COR-L47 (cell line): ENCODE measurements at regions not wholly inside any gene's neighbourhood (a gene's known extent, or its start where the extent isn't known, plus 50 kb on each side); places are given as distances from the start of the nearest gene placed in this dataset.

ENCODE experiments used
- DNase-seq: peaks from one replicate; lab custom pipeline; 2025; lab: John Stamatoyannopoulos, UW

DNA sequence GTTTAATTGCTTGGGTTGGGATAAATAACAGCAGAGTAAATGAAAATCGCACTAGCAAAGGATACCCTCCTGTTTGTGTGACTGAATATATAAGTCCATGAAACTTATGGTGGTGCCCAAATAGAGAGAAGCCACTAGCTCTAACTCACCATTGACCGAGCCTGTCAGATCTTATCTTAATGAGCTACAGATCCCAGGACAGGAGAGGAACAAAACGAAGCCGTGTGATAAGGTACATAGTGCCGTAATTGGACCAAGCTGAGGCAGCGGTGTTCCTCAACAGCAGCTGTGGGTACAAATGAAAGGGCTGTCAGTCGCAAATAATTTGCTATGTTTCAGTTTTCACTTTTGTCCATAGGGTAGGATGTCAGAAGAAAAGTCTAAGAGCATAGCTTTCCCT, 276.1 kb downstream of the PTBP2 start:
- no peak for DNase-seq

DNA sequence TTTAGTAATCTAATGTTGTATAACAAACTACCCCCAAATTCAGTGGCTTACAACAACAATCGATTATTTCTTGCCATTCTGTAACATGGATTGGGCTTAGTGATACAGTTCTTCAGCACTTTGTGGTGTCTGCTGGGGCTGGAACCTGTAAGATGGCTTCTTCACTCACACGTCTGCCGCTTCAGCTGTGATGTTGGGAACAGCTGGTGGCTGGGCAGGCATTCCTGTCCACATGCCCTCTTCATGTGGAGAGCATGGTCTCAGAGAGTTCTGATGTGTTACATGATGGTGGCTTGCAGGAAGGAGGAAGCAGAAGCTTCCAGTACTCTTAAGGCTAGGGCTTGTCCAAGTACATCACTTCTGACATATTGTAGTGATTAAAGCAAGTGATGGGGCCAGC, 276.9 kb downstream of the PTBP2 start:
- DNase-seq, result no peak

DNA sequence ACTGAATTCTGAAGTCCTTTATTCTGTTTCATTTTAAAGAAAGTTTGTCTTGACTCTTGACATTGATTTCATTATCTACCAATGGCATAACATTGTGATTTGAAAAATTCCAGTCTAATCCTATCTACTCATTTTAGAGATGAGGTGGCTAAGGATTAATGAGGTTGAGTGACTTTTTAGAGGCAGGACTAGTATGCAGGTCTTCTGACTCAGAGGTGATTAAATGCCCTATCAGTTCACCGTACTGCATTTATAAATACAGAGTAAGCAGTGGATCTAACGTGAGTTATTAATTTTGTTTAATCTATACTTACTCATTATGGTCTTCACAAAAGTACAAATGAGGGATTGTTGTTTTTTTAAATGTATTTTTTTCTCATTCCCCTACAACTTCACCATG, 277.6 kb downstream of the PTBP2 start:
- no peak for DNase-seq

DNA sequence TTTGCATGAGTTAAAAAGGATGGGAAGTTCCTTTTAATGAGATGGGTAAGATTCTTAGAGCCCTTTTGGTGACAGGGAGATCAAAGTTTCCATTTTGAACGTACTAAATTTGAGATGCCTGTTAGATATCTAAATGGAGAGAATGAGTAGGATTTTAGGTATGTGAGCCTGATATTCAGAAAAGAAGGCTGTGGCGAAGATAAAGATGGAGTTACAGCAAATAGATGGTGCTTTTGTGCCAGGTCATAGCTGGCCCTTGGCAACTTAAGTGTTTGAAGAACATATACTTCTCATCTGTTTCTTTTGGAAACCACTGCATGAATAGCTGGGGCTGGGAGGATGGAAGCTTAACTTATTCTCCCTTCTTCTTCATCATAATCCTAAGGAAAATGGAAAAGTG, 282.5 kb downstream of the PTBP2 start:
- DNase-seq, result no peak

DNA sequence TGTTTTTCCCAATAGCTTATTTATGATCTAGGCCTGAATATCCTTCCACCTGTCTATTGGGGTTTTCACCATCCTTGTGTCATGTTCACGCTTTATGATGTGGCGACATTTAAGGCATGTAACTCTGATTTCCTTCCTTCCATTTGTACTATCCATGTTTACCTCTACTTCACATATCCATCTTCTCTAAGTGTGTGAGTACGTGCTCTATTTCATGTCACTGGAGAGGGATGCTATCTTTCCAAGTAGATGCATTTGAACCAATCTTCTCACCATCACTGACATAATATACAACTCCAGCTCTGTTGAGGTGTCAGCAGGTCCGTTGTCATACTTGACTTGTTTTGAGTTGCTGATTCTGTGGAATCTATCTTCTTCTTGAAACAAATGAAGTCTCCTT, 283.2 kb downstream of the PTBP2 start:
- no peak for DNase-seq

DNA sequence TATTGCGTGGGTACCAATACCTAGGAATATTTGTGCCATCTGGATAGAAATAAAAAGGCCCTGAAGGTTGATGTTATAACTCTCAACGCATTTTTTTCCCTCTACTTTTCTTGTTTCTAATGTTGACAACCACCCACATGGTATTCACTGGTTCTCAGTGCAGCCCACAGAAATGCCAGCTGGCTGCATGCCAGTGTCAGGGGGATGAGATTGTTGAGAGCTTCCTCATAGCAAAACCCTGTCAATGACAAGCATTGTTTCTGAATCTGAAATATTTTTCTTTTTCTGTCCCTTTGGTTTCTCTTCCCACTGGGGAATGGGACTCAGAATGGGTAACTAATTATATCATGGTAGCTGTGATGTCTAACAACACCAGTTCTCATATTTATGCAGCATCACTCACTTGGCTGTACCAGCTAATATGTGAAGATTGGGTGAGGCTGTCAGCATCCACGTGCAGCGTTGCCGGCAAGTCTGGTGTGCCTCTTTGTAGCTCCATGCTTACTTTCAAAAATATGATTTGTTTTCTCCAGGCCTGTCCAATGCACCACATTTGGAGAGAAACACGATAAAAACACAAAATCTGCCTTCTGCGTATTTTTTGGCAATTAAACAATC, 284.6 kb downstream of the PTBP2 start:
- DNase-seq, result peak; percentile 42

DNA sequence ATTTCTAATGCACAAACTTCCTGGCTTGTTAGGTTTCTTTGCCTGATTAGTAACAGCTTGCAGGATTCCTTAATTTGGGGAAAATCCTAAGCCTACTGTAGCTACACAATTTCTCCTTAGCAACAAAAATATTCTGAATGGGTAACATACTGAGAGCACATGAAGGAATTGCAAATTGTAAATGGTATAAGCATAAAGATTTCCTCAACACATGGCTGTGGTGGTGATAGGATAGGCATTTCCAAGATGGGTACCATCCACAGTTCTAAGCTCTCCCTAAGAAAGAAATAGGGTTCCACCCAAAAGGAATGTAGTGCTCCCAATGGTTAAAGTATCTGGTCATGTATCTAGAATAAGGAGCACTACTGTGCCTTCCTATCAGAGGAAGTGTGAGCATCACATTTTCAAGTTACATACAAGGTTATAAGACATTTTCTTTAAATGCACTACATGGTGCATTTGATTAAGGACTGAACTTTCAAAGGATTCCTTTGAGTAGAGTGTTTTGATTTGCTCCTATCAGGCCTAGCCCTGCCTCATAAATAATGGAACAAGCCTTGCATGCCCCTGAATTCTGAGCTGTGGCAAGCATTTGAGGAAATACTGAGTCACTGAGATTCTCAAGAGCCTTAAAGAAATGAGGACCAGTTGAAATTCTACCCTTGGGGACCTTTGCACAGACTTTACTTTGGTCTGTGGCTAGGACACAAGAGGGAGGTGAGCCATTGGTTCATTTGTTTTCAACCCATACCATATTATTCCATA, 286.4 kb downstream of the PTBP2 start:
- DNase-seq, result no peak

DNA sequence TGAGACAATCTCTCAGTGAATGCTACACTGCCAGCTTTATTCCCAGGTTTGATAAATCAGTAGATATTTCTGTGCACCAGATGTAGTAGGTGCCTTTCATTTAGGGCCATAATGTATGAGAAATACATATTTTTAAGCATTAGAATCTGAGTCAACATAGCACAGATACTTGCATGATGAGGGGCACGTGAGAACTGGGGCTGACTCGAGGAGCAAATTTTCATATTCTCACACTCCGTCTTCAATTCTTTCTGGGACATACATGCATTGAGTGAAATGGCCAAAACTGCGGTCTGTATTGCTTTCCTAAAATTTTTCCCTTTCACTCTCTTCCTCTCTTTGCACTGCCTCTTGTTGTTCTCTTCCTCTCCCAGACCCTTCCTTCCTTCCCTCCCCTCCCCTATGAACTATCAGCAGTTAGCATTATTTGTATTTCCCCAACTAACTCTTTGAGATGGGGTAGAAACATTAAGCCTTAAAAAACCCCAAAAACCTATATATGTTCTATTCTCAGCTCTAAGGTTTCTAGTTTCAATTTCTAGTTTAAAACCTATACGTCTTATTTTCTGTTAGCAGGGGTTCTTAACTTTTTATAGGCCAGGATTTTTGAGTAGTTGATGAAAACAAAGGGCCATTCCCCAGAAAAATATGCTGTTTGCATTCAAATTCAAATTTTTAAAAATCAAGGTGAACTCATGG, 289.1 kb downstream of the PTBP2 start:
- DNase-seq, result no peak

DNA sequence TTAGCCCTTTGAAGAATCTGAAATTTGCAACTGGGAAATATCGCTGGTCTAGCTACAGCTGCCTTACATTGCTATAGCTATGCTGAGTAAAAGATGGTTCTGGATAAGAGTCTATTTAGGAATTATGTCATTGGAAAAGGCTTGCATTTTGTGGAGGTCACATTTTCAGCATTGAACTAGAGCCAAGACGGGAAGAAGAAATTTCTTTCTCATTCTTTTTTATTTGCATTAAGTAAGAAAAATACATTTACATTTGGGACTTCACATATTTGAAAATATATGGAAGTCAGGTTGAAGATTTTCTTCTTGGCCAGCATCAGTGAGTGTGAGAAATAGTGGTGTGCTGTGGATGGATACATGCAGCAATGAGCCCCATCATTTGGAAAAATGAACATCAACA, 291.6 kb downstream of the PTBP2 start:
- DNase-seq, result no peak

DNA sequence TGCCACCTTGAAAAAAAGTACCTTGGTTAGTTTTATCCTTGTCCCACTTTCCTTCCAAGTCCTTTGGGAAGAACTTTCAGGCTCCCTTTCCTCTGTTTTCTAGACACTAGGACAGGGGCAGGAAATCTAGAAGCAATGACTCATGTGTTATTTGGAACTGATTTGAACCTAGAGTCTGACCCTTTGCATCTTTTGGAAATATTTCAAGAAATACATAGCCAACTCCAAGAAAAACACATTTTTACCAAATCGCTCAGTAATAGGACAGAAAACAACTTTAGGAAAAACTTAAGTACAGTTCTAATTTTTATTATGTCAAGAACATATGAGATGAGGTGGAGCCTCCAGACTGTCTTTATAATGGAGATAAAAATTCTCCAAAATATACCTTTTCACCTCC, 292.4 kb downstream of the PTBP2 start:
- DNase-seq, result no peak

DNA sequence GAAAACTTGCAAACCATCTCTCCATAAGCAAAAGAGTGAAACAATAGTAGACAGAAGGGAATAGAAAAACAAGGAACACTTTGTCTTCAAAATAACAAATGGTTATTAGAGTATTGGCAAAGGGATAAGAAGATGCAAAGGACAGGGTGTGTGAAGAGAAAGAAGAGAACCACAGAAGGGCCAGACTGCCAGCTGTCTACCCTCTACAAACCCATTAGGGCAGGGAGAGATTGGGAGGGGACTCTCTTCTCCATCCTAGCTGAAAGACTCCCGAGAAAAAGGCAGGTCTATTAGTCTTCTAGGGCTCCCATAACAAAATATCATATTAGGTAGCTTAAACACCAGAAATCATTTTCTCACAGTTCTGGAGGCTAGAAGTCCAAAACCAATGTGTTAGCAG, 292.8 kb downstream of the PTBP2 start:
- no peak for DNase-seq

DNA sequence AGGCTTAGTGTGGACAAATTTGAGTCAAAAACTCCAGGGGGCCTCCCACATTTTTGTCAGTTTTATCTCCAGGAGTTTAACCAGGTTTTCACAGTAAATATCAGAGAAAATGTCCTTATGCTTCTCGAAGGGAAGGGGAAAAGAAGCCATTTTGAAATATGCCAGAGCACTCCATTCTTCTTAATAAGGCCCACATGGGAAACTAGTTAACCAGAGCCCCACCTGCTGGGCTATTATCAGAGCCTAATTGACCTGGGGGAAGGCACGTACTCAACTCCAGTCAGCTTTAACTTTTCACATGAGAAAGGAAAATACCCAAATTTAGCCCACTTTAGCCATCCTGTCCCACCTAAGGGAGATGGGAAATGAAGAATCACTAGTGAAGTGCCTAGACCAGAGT, 296.3 kb downstream of the PTBP2 start:
- DNase-seq, result no peak
